ENCODE measurements at regions not wholly inside any gene's neighbourhood (a gene's known extent, or its start where the extent isn't known, plus 50 kb on each side); places are given as distances from the start of the nearest gene placed in this dataset.

GRCh38 chr2:8241317-8241716 is 440.5 kb upstream of the ID2 start:
- Histone ChIP-seq H3K4me3 (ENCODE audit: low read length) (no peak overlapping the region), H3K9me2 (ENCODE audit: insufficient read depth, low read length) (no peaks in the 10 kb centered on the region), H2AFZ (ENCODE audit: low read depth, low read length) (no peak overlapping the region), H3K36me3 (ENCODE audit: insufficient read depth, low read length) (no peaks in the 10 kb centered on the region), H3K27me3 (ENCODE audit: insufficient read depth, low read depth, low read length) (no peaks in the 10 kb centered on the region), H3K9ac (ENCODE audit: low read length) (no peak overlapping the region), H3K4me2 (ENCODE audit: low read length) (no peak overlapping the region), H3F3A (ENCODE audit: insufficient read depth, low read length, poor library complexity, severe bottlenecking) (no peaks in the 10 kb centered on the region), H3K79me2 (replicated peaks; ENCODE audit: insufficient read depth, low read length) (no peaks in the 10 kb centered on the region), H3K9me3 (ENCODE audit: low read length) (peaks cover 10% of the 10 kb centered on the region), H3K27ac (ENCODE audit: low read length) (no peak overlapping the region), H4K20me1 (ENCODE audit: insufficient read depth) (no peaks in the 10 kb centered on the region)
- TF ChIP-seq TAF1 (IDR thresholded peaks at IDR 0.05; ENCODE audit: low read depth) (no peak), POLR2AphosphoS5 (IDR thresholded peaks at IDR 0.05) (no peak), RAD21 (conservative IDR thresholded peaks at IDR 0.05) (no peak), CTCF (IDR thresholded peaks at IDR 0.05; ENCODE audit: poor library complexity, severe bottlenecking) (no peak), MXI1 (conservative IDR thresholded peaks at IDR 0.05; ENCODE audit: poor library complexity, severe bottlenecking) (no peak), SMC3 (conservative IDR thresholded peaks at IDR 0.05; ENCODE audit: poor library complexity) (no peak)

DNA sequence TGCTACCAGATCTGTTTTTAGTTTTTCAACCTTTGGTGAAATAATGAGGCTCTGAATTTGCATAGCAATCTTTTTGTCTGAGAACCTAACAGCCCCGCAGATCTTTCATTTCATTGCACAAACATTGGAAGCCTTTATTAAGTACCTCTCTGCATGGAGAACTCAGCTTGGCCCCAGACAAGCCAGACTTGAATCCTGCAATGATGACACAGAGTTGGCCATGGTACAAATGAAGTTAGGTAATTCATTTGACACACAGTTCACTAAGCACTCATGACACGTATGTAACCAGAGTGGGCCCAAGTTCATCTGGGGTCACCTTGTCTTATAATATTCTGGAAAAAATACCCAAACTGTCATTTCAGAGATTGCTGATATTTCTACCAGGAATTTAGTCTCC is 439.1 kb upstream of the ID2 start:
- H3K4me2 ChIP-seq (ENCODE audit: low read length) = no peak overlapping the region
- no peaks in the 10 kb centered on the region for H3K9me2 ChIP-seq (ENCODE audit: insufficient read depth, low read length)
- no peak overlapping the region for H3K9ac ChIP-seq (ENCODE audit: low read length)
- TF ChIP-seq TAF1 (IDR thresholded peaks at IDR 0.05; ENCODE audit: low read depth) (no peak), EP300 (conservative IDR thresholded peaks at IDR 0.05; ENCODE audit: poor library complexity, severe bottlenecking) (no peak)
- no peak overlapping the region for H3K4me3 ChIP-seq (ENCODE audit: low read length)
- no peaks in the 10 kb centered on the region for H3K79me2 ChIP-seq (replicated peaks; ENCODE audit: insufficient read depth, low read length)
- no peak overlapping the region for H3K27ac ChIP-seq (ENCODE audit: low read length)
- no peaks in the 10 kb centered on the region for H3F3A ChIP-seq (ENCODE audit: insufficient read depth, low read length, poor library complexity, severe bottlenecking)
- peaks cover 10% of the 10 kb centered on the region for H3K9me3 ChIP-seq (ENCODE audit: low read length)
- no peaks in the 10 kb centered on the region for H3K27me3 ChIP-seq (ENCODE audit: insufficient read depth, low read depth, low read length)
- no peaks in the 10 kb centered on the region for H4K20me1 ChIP-seq (ENCODE audit: insufficient read depth)
- H3K36me3 ChIP-seq (ENCODE audit: insufficient read depth, low read length) = no peaks in the 10 kb centered on the region
- no peak overlapping the region for H2AFZ ChIP-seq (ENCODE audit: low read depth, low read length)

- Histone ChIP-seq H2AFZ (ENCODE audit: low read depth, low read length) (no peak overlapping the region), H3K79me2 (replicated peaks; ENCODE audit: insufficient read depth, low read length) (no peaks in the 10 kb centered on the region), H3K27me3 (ENCODE audit: insufficient read depth, low read depth, low read length) (no peaks in the 10 kb centered on the region), H3K36me3 (ENCODE audit: insufficient read depth, low read length) (no peaks in the 10 kb centered on the region), H3K27ac (ENCODE audit: low read length) (no peak overlapping the region), H3K9me3 (ENCODE audit: low read length) (peaks cover 10% of the 10 kb centered on the region), H3K9me2 (ENCODE audit: insufficient read depth, low read length) (no peaks in the 10 kb centered on the region), H3K4me3 (ENCODE audit: low read length) (no peak overlapping the region), H3F3A (ENCODE audit: insufficient read depth, low read length, poor library complexity, severe bottlenecking) (no peaks in the 10 kb centered on the region), H3K9ac (ENCODE audit: low read length) (no peak overlapping the region), H4K20me1 (ENCODE audit: insufficient read depth) (no peaks in the 10 kb centered on the region), H3K4me2 (ENCODE audit: low read length) (no peak overlapping the region)
- TF ChIP-seq TAF1 (IDR thresholded peaks at IDR 0.05; ENCODE audit: low read depth) (no peak), POLR2AphosphoS5 (IDR thresholded peaks at IDR 0.05) (no peak), EP300 (conservative IDR thresholded peaks at IDR 0.05; ENCODE audit: poor library complexity, severe bottlenecking) (no peak), RAD21 (conservative IDR thresholded peaks at IDR 0.05) (no peak), CTCF (IDR thresholded peaks at IDR 0.05; ENCODE audit: poor library complexity, severe bottlenecking) (no peak), REST (IDR thresholded peaks at IDR 0.05; ENCODE audit: borderline replicate concordance) (no peak), SMC3 (conservative IDR thresholded peaks at IDR 0.05; ENCODE audit: poor library complexity) (no peak), EZH2 (IDR thresholded peaks at IDR 0.05; ENCODE audit: borderline replicate concordance, insufficient read depth, low read length, poor library complexity, severe bottlenecking) (no peak), MXI1 (conservative IDR thresholded peaks at IDR 0.05; ENCODE audit: poor library complexity, severe bottlenecking) (no peak)
These were observed 438.0 kb upstream of the ID2 start for GRCh38 chr2:8243748-8244400.

Measured in neural cell (in vitro differentiated cells).